GM19455 (cell line): ENCODE measurements at regions not wholly inside any gene's neighbourhood (a gene's known extent, or its start where the extent isn't known, plus 50 kb on each side); places are given as distances from the start of the nearest gene placed in this dataset.

Experiments
- ATAC-seq: cut with Tn5 transposase; IDR thresholded peaks from one replicate; pipeline ENCODE4 v1.9.1; 2021; ENCODE audit not compliant: unreplicated experiment

DNA sequence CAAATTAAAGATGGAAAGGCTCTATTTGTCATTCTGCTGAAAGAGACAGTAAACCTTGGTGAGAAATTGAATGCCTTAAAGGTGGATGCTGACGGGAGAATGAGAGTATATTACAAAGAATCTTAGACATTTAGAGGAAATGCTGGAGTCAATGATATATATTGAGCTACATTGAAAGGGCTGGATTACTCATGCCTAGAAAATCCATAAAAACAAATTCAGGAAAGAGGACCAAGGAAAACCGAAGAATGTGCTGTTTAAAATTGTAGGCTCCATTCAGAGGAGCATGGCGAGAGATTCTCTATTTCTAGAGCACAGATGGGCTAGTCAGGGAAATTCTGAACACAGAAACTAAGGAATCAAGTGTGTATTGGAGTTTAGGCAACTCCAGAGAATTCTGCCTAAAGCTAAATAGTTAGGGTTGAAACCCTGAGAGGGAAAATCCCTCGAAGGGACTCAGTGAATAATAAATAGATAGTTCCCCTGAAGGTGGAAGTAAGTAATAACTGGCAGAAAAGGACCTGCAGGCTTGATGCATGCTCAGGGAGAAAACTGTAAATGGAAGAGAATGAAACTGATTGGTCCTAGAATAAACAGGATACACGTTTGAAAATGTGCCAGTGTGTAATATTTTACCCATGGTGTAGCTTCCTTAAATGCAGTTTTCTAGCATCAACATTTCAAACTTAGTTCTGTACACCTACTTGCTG lies 1532.4 kb upstream of the TENM3 start:
- no peak for ATAC-seq

GRCh38 chr4:180717451-180718033 lies 1525.7 kb upstream of the TENM3 start:
- no peak for ATAC-seq

DNA sequence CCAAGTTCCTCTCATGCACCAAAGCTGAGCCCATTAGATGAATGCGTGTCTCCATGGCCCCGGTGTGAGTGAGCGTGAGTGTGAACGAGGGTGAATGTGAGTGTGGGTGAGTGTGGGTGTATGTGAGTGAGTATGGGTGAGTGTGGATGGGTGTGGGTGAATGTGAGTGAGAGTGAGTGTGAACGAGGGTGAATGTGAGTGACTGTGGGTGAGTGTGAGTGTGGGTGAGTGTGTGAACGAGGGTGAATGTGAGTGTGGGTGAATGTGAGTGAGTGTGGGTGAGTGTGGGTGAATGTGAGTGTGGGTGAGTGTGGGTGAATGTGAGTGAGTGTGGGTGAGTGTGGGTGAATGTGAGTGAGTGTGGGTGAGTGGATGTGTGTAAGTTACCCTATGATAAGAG lies 1521.8 kb upstream of the TENM3 start:
- no peak for ATAC-seq

GRCh38 chr4:180726611-180727010 lies 1516.6 kb upstream of the TENM3 start:
- ATAC-seq, result no peak

- ATAC-seq, result no peak
Measured at GRCh38 chr4:180727478-180727877, 1515.7 kb upstream of the TENM3 start.

DNA sequence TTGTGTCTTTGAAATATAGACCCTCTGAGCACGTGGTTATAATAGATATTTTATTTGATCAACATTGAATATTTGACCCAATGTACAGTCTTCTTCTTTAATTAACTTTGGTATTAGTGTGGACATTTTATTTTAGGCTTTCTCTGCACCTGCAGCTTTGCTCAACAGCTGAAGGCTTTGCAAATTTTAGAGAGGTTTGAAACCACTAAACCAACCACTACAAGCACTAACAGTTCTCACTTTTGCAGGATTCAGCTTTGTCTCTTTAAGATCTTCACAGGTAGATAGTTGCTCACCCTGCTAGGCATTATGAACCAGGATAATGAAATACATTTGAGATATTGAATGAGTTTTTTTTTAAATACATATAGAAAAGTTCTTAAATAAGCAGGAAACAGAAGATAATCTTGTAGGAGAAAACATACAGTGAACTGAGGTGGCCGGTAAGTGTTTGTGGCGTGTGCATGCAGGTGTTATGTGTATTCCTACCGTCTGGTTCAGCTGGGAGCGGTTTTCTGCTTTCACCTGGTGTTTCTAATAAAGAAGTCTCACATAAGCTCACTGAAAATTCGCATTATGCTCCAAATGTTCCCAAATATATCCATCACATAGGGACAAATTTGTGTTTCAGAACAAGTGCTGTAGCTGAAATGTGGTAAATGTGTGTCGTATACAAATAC lies 1508.3 kb upstream of the TENM3 start:
- ATAC-seq, result no peak

DNA sequence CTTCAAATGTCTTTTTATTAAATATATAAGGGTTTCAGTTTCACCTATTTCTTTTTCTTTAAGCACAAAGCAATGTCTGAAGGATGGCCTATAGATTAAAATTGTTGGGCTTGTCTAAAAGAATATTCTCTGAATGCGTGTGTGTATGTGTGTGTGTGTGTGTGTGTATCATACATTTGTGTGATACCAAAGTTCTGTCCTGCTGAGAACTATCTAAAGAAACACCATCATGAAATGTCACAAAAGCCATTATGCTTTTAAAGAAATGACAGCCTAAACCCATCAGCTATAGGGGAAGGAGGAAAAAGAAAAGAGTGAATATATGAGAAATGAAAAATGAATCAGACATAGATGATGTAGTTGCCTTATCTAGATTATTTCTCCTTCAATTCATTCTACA lies 1501.5 kb upstream of the TENM3 start:
- ATAC-seq, result no peak

DNA sequence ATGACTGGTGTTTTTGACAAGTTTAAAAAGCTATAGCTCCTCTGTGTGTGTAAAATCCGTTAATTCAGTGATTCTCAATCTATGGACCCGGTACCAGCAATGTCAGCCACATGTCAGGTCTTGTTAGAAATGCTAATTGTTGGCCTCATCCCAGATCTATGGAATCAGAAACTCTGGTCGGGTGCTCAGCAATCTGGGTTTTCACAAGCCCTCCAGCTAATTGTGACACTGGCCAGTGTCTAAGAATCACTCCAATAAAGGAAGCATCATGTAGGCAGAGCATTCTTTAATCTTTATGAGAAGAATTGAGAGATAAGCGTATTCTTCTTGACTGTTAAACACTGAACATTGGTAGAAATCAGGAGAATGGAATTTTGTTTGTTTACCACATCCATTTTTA lies 1498.2 kb upstream of the TENM3 start:
- no peak for ATAC-seq

- no peak for ATAC-seq
Measured at GRCh38 chr4:180751009-180751408, 1492.2 kb upstream of the TENM3 start.

- no peak for ATAC-seq
Measured at GRCh38 chr4:180757927-180758326, 1485.3 kb upstream of the TENM3 start.

- ATAC-seq, result no peak
Measured at GRCh38 chr4:180766045-180766444, 1477.2 kb upstream of the TENM3 start.

DNA sequence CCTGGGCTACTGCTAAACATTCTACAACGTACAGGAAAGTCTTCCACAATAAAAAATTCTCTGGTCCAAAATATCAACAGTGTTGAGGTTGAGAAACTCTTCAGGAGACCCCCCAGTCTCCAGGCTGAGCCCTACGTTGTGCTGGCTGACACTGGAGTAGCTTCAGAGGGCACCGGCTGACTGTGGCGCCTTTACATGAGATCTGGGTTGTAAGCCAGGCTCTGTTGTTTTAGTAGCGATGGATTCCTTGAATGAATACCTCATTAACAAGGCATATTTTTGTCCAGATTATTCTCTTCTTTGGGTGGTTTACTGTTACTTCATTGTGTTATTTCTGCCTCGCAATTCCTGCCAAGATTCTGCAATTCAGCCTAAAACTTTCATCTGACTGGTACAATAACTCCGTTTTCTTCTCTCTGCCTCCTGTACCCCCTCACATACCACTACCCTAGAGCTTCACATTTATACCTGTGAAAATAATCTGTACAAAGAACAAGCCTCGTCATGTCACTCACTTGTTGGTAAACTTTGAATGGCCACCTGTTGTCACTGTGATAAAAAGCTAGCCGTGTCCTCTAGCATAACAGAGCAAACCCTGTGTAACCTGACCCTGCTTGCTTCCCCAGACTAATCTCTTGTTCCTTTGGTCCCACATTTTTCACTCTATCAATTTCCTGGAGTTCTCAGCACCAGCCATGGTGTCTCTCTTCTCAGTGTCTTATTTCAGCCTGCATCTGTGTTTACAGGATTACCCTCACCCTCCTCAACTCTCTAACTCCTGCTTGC lies 1476.1 kb upstream of the TENM3 start:
- ATAC-seq, result no peak

DNA sequence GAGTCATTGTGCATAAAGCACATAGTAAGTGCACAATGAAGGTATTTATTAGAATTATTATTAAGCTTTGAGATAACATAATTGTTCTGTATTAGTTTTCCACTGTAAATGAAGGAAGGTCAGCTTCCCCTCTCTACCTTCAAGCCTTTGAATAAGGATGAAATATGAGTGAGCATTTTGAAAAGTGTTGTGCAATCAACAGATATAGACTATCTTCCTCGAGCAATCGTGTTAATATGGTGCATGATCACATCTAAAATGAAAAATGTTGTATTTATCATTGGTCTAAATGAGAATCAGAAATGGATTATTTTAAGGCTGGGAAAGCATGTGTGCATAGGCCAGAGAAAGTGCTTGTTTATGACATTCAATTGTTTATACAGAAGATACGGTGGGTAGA lies 1474.6 kb upstream of the TENM3 start:
- no peak for ATAC-seq

GRCh38 chr4:180769791-180770190 lies 1473.4 kb upstream of the TENM3 start:
- no peak for ATAC-seq

DNA sequence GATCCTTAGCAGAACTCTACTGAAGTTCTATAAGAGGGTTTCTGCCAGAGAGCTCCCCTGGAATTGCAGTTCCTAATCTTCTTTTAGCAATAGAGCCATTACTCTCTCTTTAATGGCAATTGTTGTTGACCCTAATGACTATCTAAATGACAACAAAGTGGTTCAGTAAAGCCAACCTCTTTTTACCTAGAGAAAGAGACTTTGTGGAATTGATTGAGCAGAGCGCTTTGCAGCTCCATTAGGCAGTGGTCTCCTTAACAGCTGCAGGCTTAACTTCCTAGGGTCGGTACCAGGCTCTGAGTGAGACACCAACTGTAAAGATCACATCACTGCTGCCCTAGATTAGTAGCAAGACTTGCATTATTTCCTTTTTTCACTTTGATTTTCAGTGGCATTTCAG lies 1472.9 kb upstream of the TENM3 start:
- ATAC-seq, result no peak

GRCh38 chr4:180784940-180785339 lies 1458.3 kb upstream of the TENM3 start:
- ATAC-seq, result no peak

DNA sequence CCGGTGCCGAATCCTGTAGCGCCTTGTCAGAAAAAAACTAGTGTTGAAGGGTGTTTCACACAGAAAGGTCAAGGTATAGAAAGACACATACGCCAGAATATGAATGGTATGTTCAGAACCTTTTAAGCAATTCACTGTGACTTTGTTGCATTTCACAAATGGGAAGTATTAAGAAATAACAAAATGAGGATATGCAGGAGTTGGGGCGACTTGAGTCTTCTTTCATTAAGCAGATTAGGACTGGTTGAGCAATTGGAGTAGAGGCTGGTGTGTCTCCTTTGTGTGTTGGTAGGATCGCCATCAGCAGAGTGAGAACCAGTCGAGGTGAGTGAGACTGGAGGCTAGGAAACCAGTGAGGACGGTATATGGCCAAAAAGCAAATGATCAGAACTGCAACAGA lies 1454.5 kb upstream of the TENM3 start:
- ATAC-seq, result no peak

DNA sequence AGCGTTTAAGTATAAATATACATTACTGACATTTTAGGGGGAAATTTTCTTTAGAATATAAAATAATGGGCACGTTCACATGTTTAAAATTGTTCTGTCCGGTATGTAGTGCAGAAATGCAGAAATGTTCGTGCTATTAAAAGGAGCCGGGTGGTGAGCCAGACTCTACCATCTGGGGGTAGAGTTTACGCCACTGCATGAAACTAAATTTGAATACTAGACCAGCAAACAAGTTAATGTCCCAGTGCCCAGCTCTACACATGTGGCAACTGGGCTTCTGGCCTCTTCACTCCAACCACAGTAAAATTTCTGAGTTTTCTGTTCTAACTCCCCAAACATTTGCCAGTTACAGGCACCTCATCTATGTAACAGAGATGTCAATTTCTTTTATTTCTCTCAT lies 1453.3 kb upstream of the TENM3 start:
- no peak for ATAC-seq

- no peak for ATAC-seq
Measured at GRCh38 chr4:180790471-180790870, 1452.7 kb upstream of the TENM3 start.

GRCh38 chr4:180792541-180792940 lies 1450.7 kb upstream of the TENM3 start:
- ATAC-seq, result no peak

- no peak for ATAC-seq
Measured at GRCh38 chr4:180794333-180794732, 1448.9 kb upstream of the TENM3 start.
